GM10266 (cell line): ENCODE measurements at regions not wholly inside any gene's neighbourhood (a gene's known extent, or its start where the extent isn't known, plus 50 kb on each side); places are given as distances from the start of the nearest gene placed in this dataset.
"Not testable (repeated sequence)": the region's sequence is repeated elsewhere in the genome, so short reads cannot be mapped to it uniquely, and the experiment has no call there.

Experiments used
- DNase-seq: peaks from one replicate; pipeline ENCODE4 v3.0.0; 2012; ENCODE audit errors: extremely low spot score
- CTCF ChIP-seq: IDR thresholded peaks from 2 replicates; pipeline ENCODE4 v1.5.1; 2012; ENCODE audit warnings: mild to moderate bottlenecking, low read depth; ENCODE audit not compliant: control insufficient read depth, insufficient read depth; ENCODE audit errors: missing control alignments

- DNase-seq: peak; percentile 78
- peak; percentile 81 for TF ChIP-seq CTCF
These were observed 114.5 kb downstream of the ADRA2C start for GRCh38 chr4:3880615-3881120.

DNA sequence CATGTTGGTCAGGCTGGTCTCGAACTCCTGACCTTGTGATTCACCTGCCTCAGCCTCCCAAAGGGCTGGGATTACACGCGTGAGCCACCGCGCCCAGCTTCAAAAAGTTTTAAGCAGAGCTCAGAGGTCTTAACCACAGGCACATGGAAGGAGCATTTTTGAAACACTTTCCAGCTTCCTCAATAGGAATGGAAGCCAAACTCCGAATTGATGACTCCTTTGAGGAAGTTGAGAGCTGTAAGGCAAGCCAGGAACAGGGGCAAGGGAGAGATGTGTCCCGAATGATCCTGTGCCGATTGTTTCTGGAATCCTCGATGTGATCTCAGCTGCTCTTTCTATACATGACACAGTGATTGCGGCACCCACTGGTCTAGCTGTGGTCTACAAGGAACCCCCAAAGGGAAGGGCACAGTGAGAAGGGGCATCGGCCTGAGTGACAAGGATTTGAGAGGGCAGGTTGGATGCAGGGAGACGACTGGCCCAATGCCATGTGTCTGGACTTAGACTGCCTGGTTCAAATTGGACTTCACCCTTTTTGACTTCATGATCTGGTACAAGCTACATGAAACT, 116.2 kb downstream of the ADRA2C start:
- DNase-seq: not testable (repeated sequence)

- DNase-seq: not testable (repeated sequence)
These were observed 118.1 kb downstream of the ADRA2C start for GRCh38 chr4:3884261-3884660.

DNA sequence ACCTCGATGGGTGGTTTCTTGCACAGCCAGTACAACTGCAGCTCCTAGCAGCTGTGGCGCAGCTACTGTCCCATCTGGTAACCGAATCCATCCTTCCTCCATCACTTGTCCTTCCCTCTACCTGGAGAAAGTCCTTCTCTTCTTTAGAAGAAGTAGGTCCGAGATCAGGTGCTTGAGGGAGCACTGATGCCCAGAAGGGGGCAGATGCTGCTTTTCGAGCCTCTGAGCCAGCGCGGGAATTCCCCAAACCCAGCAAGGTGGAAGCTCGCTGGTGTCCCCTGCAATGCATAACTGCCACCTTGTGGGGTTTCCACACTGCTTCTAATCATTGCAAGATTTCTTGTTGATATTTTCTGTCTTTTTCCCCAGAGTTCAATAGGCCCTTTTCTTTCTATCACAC, 127.4 kb downstream of the ADRA2C start:
- TF ChIP-seq CTCF: peak; percentile 38
- DNase-seq: not testable (repeated sequence)

DNA sequence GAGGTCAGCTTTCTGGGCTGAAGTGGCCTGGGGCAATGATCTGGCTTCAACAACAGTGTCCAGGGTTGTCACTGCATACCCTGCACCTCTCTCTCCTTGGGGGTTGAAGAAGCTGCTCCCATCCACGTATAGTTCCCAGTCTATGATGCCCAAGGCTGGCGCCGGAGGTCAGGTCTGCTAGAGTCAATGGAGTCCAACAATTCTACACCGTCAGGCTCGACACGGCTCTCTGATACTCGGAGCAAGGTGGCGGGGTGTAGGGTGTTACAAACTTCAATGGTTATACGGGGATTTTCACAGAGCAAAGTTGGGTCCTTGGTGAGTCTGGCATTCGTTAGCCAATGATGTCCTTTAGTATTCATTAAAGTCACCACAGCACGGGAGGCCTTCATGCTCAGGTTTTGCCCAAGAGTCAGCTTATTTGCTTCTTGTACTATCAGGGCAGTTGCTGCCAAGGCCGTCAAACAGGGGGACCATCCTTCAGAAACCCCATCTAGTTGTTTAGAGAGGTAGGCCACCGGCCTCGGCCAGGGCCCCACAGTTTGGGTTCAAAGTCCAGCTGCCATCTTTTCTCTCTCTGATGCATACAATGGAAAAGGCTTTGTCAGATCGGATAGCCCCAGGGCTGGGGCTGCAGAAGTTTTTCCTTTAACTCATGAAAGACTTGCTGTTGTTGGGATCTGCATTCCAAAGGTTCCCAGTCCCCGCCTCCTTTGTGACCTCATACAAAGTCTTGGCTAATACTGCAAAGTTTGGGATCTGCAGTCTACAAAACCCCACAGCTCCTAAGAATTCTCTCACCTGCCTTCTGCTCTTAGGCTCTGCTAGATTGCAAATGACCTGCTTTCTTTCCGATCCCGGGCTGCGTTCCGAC, 128.1 kb downstream of the ADRA2C start:
- not testable (repeated sequence) for DNase-seq

- TF ChIP-seq CTCF: no peak
- DNase-seq: no peak
These were observed 130.3 kb downstream of the ADRA2C start for GRCh38 chr4:3896441-3896840.

DNA sequence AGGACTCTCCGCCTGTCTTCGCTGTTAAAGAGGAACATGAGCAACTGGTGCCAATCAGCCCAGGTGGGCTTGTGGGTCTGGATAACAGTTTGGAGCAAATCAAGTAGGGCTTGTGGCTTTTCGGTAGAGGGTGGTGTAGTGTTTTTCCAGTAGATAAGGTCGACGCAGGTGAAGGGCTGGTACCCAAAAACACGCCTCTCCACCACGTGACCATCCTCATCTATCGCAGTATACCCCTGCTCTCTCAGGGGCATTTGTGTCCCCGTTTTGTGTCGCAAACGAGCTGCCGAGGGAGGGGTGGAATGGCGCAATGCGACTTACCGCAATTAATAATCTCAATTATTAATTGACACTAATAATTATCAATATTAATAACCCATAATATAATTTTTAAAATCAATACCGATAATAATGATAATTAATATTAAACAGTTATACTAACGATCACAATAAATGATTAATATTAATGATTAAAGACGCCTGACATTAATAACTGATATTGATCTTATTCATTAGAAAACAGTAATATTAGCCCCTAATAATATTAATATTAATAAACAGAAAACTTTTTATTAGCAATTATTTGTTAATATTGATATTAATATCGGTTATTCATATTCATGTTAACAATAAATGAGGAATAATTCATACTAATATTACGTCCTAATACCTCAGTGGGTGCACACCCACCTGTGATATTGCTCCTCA, 130.8 kb downstream of the ADRA2C start:
- DNase-seq: not testable (repeated sequence)

DNA sequence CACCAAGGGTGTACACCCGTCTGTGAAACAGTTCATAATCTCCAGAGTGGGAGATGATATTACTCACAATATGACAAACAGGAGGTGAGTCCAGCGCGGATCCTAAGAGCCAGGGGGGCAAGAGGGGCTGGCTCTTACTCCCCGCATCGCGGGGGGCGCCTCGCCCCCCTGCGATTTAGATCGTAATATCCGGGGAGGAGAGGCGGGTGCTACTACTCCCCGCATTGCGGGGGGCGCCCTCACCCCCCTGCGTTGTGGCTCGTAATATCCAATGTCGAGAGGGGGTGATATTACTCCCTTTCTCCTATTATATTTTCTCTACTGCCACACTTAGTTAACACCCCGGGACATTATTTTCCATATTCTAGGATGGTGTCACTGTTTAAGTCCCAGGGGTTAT, 131.9 kb downstream of the ADRA2C start:
- DNase-seq: no peak

DNA sequence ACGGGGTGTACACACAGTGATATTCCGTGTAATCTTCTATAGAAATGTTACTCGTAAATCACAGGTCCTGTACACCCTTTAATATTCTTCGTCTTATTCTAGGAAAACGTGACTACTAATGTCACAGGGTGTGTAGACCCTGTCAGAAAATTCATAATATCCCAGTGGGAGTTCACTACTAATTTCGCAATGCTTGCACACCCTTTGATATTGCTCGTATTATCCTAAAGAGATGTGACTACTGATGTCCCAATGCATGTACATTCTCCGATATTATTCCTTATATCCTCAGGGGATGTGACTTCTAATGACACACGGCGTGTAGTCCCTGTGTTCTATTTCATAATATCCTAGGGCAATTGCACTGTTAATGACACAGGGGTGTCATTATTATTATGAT, 132.7 kb downstream of the ADRA2C start:
- not testable (repeated sequence) for DNase-seq

More for the DNA sequence above, 131.9 kb downstream of the ADRA2C start:
- no peak for TF ChIP-seq CTCF

DNA sequence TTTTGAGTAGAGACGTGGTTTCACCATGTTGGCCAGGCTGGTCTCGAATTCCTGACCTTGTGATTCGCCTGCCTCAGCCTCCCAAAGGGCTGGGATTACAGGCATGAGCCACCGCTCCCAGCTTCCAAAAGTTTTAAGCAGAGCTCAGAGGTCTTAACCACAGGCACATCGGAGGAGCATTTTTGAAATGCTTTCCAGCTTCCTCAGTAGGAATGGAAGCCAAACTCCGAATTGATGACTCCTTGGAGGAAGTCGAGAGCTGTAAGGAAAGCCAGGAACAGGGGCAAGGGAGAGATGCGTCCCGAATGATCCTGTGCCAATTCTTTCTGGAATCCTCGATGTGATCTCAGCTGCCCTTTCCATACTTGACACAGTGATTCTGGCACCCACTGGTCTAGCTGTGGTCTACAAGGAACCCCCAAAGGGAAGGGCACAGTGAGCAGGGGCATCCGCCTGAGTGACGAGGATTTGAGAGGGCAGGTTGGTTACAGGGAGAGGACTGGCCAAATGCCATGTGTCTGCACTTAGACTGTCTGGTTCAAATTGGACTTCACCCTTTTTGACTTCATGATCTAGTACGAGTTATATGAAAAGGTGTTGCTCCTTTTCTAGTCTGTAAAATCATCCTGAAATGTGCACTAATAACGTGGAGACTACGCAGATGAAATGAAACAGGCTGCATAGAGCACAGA, 138.2 kb downstream of the ADRA2C start:
- not testable (repeated sequence) for DNase-seq

DNA sequence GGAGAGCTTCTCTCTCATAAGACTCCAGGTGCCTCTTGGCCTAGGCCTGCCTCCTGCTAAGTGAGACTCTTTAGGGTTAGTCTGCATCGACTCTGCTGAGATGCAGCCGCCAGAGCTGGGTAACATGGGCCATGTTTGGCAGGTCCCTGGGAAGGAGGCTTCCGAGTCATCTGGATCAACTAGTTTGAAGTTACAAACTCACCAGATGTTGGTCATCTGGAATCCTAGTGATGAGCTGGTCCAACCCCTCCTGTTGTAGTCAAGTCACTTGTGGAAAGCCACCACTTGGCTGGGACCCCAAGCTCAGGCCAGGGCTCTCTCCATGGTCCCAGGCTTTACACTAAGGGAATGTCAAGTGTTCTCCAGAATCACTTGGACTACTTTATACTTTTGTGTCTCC, 143.4 kb downstream of the ADRA2C start:
- DNase-seq: not testable (repeated sequence)

DNA sequence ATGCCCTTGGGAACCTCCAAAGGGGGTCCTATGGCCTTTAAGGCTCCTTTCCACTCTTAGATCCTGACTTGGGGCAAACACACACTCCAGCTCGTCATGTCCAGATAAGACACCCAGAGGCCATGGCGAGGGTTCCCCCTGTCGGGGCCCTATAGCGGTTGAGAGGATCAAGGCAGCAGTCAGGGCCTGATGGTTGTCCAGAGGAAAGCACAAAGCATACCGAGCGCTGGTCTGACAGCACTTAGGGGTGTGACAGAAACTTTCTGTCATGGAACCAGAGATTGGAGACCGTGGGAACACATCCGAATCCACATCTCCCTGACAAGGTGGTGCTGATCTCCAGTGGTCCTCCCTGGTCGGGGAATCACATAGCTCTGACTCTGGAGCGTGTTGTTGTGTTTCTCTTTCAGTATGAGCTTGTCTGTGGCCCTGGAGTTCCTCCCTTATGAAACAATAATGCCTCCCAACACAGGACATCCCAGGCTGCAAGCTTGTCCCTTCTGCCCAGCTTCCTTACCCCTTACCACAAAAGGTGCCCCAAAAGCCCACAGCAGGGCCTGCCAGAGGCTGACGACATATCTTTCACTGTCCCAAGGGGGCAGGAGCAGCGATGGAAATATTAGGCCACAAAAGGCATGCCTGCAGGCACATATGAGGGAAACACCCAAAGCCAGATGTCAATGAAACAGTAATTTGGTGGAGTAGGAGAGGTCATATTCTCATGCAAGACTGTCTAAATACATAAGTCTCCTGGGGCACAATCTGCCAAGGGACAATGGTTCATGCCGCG, 144.2 kb downstream of the ADRA2C start:
- DNase-seq: not testable (repeated sequence)
